ENCODE measurements at regions not wholly inside any gene's neighbourhood (a gene's known extent, or its start where the extent isn't known, plus 50 kb on each side); places are given as distances from the start of the nearest gene placed in this dataset.

- Mint-ChIP-seq H3K9me3 (no peaks in the 10 kb centered on the region; the same call in 1 of the 3 replicates), H3K27ac (no peak overlapping the region), H3K27me3 (ENCODE audit: insufficient read depth, low read depth, poor library complexity) (peaks cover 7% of the 10 kb centered on the region), H3K4me1 (peaks cover 24% of the 10 kb centered on the region), H3K4me3 (no peak overlapping the region), H3K36me3 (ENCODE audit: low read depth) (peaks cover 4% of the 10 kb centered on the region; the same call in 1 of the 3 replicates)
- no peak overlapping the region for H3K4me2 ChIP-seq
- H3K79me2 ChIP-seq (replicated peaks; ENCODE audit: insufficient read depth) = no peaks in the 10 kb centered on the region
- no peak overlapping the region for H2AFZ ChIP-seq
- ATAC-seq (no peak), DNase-seq (ENCODE audit: low spot score) (no peak)
- H3F3A ChIP-seq (replicated peaks; ENCODE audit: low read depth) = no peaks in the 10 kb centered on the region
- no peaks in the 10 kb centered on the region for H4K20me1 ChIP-seq (replicated peaks; ENCODE audit: insufficient read depth)
- H3K4me3 ChIP-seq = no peak overlapping the region
- TF ChIP-seq EZH2 (IDR thresholded peaks at IDR 0.05; ENCODE audit: low read depth, unreplicated experiment) = no peak
- TF ChIP-seq CTCF (conservative IDR thresholded peaks at IDR 0.05; ENCODE audit: low read depth in 2 of 2) = no peak
- TF ChIP-seq ZNF114 (CRISPR knock-in tag; IDR thresholded peaks at IDR 0.05) = no peak
- TF ChIP-seq CREB1 (CRISPR knock-in tag; IDR thresholded peaks at IDR 0.05; ENCODE audit: low read depth) = no peak
- no peak for TF ChIP-seq REST (IDR thresholded peaks at IDR 0.05; ENCODE audit: unreplicated experiment)
- no peak for TF ChIP-seq ZNF462 (CRISPR knock-in tag; IDR thresholded peaks at IDR 0.05)
- TF ChIP-seq ETS1 (IDR thresholded peaks at IDR 0.05) = no peak
- TF ChIP-seq NANOG (IDR thresholded peaks at IDR 0.05; ENCODE audit: borderline replicate concordance) = no peak
- TF ChIP-seq STAT1 (IDR thresholded peaks at IDR 0.05; ENCODE audit: unreplicated experiment) = no peak
- TF ChIP-seq ZNF331 (CRISPR knock-in tag; IDR thresholded peaks at IDR 0.05; ENCODE audit: low read depth) = no peak
- TF ChIP-seq EZH2phosphoT487 (IDR thresholded peaks at IDR 0.05; ENCODE audit: unreplicated experiment) = no peak
- no peak for TF ChIP-seq JUNB (IDR thresholded peaks at IDR 0.05; ENCODE audit: unreplicated experiment)
- TF ChIP-seq POLR2AphosphoS5 (IDR thresholded peaks at IDR 0.05; ENCODE audit: low read depth) = no peak
- H3K27me3 ChIP-seq (ENCODE audit: insufficient read depth) = no peaks in the 10 kb centered on the region
- no peaks in the 10 kb centered on the region for H3K36me3 ChIP-seq (ENCODE audit: insufficient read depth)
- peaks cover 10% of the 10 kb centered on the region for H3K4me1 ChIP-seq (ENCODE audit: insufficient read depth)
- no peak overlapping the region for H3K27ac ChIP-seq (ENCODE audit: low read depth)
- H3K9me2 ChIP-seq (ENCODE audit: insufficient read depth) = peaks cover 12% of the 10 kb centered on the region
These were observed 126.8 kb upstream of the UBE3A start for GRCh38 chr15:25565470-25566264.

Data from GM23338 (cell line).